ENCODE measurements at regions not wholly inside any gene's neighbourhood (a gene's known extent, or its start where the extent isn't known, plus 50 kb on each side); places are given as distances from the start of the nearest gene placed in this dataset.

GRCh38 chr10:111837985-111838384 is 345.6 kb downstream of the GPAM start:
- H3K4me1 ChIP-seq, result no peaks in the 10 kb centered on the region
- intact Hi-C loops (cut with DNase I; ENCODE audit: low total_unique reads), result no loop called here
- H3K36me3 ChIP-seq, result no peaks in the 10 kb centered on the region
- TF ChIP-seq, protein P1, sequence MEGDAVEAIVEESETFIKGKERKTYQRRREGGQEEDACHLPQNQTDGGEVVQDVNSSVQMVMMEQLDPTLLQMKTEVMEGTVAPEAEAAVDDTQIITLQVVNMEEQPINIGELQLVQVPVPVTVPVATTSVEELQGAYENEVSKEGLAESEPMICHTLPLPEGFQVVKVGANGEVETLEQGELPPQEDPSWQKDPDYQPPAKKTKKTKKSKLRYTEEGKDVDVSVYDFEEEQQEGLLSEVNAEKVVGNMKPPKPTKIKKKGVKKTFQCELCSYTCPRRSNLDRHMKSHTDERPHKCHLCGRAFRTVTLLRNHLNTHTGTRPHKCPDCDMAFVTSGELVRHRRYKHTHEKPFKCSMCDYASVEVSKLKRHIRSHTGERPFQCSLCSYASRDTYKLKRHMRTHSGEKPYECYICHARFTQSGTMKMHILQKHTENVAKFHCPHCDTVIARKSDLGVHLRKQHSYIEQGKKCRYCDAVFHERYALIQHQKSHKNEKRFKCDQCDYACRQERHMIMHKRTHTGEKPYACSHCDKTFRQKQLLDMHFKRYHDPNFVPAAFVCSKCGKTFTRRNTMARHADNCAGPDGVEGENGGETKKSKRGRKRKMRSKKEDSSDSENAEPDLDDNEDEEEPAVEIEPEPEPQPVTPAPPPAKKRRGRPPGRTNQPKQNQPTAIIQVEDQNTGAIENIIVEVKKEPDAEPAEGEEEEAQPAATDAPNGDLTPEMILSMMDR (IDR thresholded peaks at IDR 0.05), result no peak
- no peak for TF ChIP-seq POLR2A (IDR thresholded peaks at IDR 0.05)
- H3K27ac ChIP-seq, result no peak overlapping the region
- no peak overlapping the region for H3K4me3 ChIP-seq
- H3K9me3 ChIP-seq, result no peaks in the 10 kb centered on the region
- DNase-seq, result no peak
- no peaks in the 10 kb centered on the region for H3K27me3 ChIP-seq

DNA sequence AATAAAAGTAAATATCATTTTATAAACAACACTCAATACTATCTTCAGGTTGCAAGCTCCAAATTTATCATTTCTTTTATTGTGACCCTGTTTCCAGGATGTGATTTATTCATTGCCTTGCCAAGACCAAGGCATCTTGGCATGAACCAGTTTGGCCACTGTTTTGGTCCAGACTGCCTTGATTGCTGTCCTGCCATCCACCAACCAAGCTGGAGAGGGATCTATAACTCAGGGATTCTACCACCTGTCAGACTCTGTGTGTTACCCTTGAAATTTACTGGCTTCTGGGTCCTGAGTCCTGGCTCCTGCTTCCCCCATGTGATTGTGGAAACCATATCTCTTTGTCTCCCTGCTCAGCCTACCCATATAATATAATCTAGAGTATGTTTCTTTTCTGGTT is 343.0 kb downstream of the GPAM start:
- H3K4me1 ChIP-seq, result no peaks in the 10 kb centered on the region
- TF ChIP-seq, protein P1 (IDR thresholded peaks at IDR 0.05), result no peak
- TF ChIP-seq POLR2A (IDR thresholded peaks at IDR 0.05), result no peak
- no peaks in the 10 kb centered on the region for H3K9me3 ChIP-seq
- no peak overlapping the region for H3K27ac ChIP-seq
- H3K36me3 ChIP-seq, result no peaks in the 10 kb centered on the region
- no peak overlapping the region for H3K4me3 ChIP-seq
- no peak for DNase-seq
- intact Hi-C loops (cut with DNase I; ENCODE audit: low total_unique reads), result no loop called here
- no peaks in the 10 kb centered on the region for H3K27me3 ChIP-seq

GRCh38 chr10:111852801-111853200 is 330.8 kb downstream of the GPAM start:
- Histone ChIP-seq H3K4me1 (no peaks in the 10 kb centered on the region), H3K27ac (no peak overlapping the region), H3K9me3 (no peaks in the 10 kb centered on the region), H3K27me3 (no peaks in the 10 kb centered on the region), H3K36me3 (no peaks in the 10 kb centered on the region), H3K4me3 (no peak overlapping the region)
- no peak for TF ChIP-seq POLR2A (IDR thresholded peaks at IDR 0.05)
- TF ChIP-seq, protein P1 (IDR thresholded peaks at IDR 0.05), result no peak
- no peak for DNase-seq
- intact Hi-C loops (cut with DNase I; ENCODE audit: low total_unique reads), result no loop called here

DNA sequence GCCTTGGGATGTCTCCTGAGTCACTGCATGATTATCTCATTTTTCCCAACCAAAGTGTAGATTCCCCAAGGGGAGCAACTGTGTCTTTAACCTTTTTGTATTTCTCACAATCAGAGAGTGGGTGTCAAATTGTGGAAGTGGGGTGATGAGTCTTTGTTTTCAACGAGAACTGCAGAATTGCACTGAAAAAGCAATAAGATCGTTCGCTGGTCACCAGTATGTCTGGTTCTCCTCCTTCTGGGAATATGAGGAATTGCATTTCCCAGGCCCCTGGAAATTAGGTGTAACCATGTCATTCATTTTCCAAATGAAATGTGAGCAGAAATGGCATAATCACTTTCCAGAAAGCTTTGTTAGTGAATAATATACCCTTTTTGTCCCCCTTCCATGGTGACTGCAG is 326.9 kb downstream of the GPAM start:
- Histone ChIP-seq H3K4me3 (no peak overlapping the region), H3K27me3 (no peaks in the 10 kb centered on the region), H3K9me3 (no peaks in the 10 kb centered on the region), H3K36me3 (no peaks in the 10 kb centered on the region), H3K4me1 (no peaks in the 10 kb centered on the region), H3K27ac (no peak overlapping the region)
- DNase-seq, result no peak
- intact Hi-C loops (cut with DNase I; ENCODE audit: low total_unique reads), result no loop called here
- no peak for TF ChIP-seq POLR2A (IDR thresholded peaks at IDR 0.05)
- TF ChIP-seq, protein P1 (IDR thresholded peaks at IDR 0.05), result peak in 3 of 4 experiments; percentile 21 to 39 (median 30)

GRCh38 chr10:111865550-111865949 is 318.0 kb downstream of the GPAM start:
- no peaks in the 10 kb centered on the region for H3K27me3 ChIP-seq
- no peaks in the 10 kb centered on the region for H3K36me3 ChIP-seq
- intact Hi-C loops (cut with DNase I; ENCODE audit: low total_unique reads), result no loop called here
- no peak overlapping the region for H3K4me3 ChIP-seq
- no peak overlapping the region for H3K27ac ChIP-seq
- no peak for DNase-seq
- no peaks in the 10 kb centered on the region for H3K9me3 ChIP-seq
- TF ChIP-seq, protein P1 (IDR thresholded peaks at IDR 0.05), result no peak
- no peak for TF ChIP-seq POLR2A (IDR thresholded peaks at IDR 0.05)
- no peaks in the 10 kb centered on the region for H3K4me1 ChIP-seq
